Heart left ventricle (tissue), 16 donors: ENCODE measurements at regions not wholly inside any gene's neighbourhood (a gene's known extent, or its start where the extent isn't known, plus 50 kb on each side); places are given as distances from the start of the nearest gene placed in this dataset.

Source experiments
- ATAC-seq, 4 donors: fragments of 200-7000 bp; cut with Tn5 transposase; one replicate each; pipeline ENCODE4 v1.9.1; 2020 to 2022; ENCODE audit warnings: moderate library complexity in 4 of 4, mild to moderate bottlenecking in 3 of 4, moderate number of reproducible peaks in 1 of 4
- DNase-seq, 5 donors: peaks; one replicate each; pipeline ENCODE4 v3.0.0-alpha.2; 2020
- H3K27ac ChIP-seq, 12 donors: fragments of 200-600 bp; sonication (generic) in 4 of 12; one replicate each; pipeline versions ENCODE4 v1.5.0 to v1.8.0; 2016 to 2022; ENCODE audit warnings: mild to moderate bottlenecking in 2 of 12
- H3K27me3 ChIP-seq, 9 donors: fragments of 200-600 bp; sonication (generic) in 2 of 9; one replicate each; pipeline versions ENCODE4 v1.5.1 to v1.8.0; 2016 to 2022; ENCODE audit warnings: mild to moderate bottlenecking in 3 of 9
- H3K36me3 ChIP-seq, 9 donors: fragments of 200-600 bp; sonication (generic) in 2 of 9; one replicate each; pipeline versions ENCODE4 v1.5.0 to v1.8.0; 2018 to 2022; ENCODE audit warnings: mild to moderate bottlenecking in 2 of 9
- H3K4me1 ChIP-seq, 12 donors: fragments of 200-600 bp; sonication (generic) in 4 of 12; one replicate each; pipeline versions ENCODE4 v1.5.0 to v1.8.0; 2016 to 2022; ENCODE audit warnings: mild to moderate bottlenecking in 3 of 12
- H3K4me3 ChIP-seq, 12 donors: fragments of 200-600 bp; sonication (generic) in 4 of 12; one replicate each; pipeline versions ENCODE4 v1.5.0 to v1.8.0; 2017 to 2022; ENCODE audit warnings: mild to moderate bottlenecking in 9 of 12, moderate library complexity in 4 of 12
- H3K9me3 ChIP-seq, 12 donors: fragments of 200-600 bp; sonication (generic) in 4 of 12; one replicate each; pipeline versions ENCODE4 v1.5.0 to v1.8.0; 2016 to 2022; ENCODE audit warnings: mild to moderate bottlenecking in 1 of 12
- CTCF ChIP-seq, 12 donors: fragments of 200-600 bp; sonication (generic) in 4 of 12; IDR thresholded peaks; one replicate each; pipeline versions ENCODE4 v1.5.0 to v1.8.0; 2018 to 2022; ENCODE audit warnings: antibody characterized with exemption in 12 of 12, mild to moderate bottlenecking in 5 of 12
- POLR2A ChIP-seq, 2 donors: fragments of 450-650 bp; IDR thresholded peaks; one replicate each; pipeline ENCODE4 v1.6.1; 2017; ENCODE audit warnings: antibody characterized with exemption in 2 of 2, mild to moderate bottlenecking in 2 of 2, moderate library complexity in 2 of 2
- WGBS, 4 donors: extraction: QIAGEN DNeasy Blood & Tissue Kit in 2 of 4; methylation state at CpG; one replicate each; pipeline versions ENCODE4 v1.1.5 to v1.1.7; 2013 to 2018; 5-methylcytosine and 5-hydroxymethylcytosine counted together
- intact Hi-C, 10 donors: fragments of 100-400 bp; cut with DNase I; formaldehyde crosslinking; loops; one replicate each; pipeline versions ENCODE4 v1.11.1 to v1.14.2; 2022
- donor health status: ischemic (EF 13 %, LVEDD 7.1; RV severe dilation, severe dysfunction).
- donor health status: healthy with polysubstance abuse.
- donor health status: DM: no; HTN: yes; CAD: no.
- donor health status: DM: no; HTN: no; CAD: no.
- donor health status: ischemic (EF 25% LVEDD 6.9; RV normal size, moderate dysfunction).
- donor health status: ischemic (EF 25% LVEDD 5.7; RV mildly dilated, moderate dysfunction).
- donor health status: healthy.
- donor health status: DM: yes; HTN: yes; CAD: no.
- donor health status: ischemic (EF 35%, LVEDD 5.7; RV mildly dilated, moderate dysfunction).
- donor health status: nonischemic (EF 11% LVEDD 7.7; RV severe dilation, severe dysfunction).
- donor health status: DM: yes; HTN: yes; CAD: no.
- donor health status: PGD.
- donor health status: ischemic (EF 29% LVEDD 5.4; RV normal size, mild dysfunction).
- donor health status: nonischemic (EF 23%, LVEDD 6.1; RV moderate dilation, normal function).

GRCh38 chr7:41808541-41808940 lies 105.7 kb upstream of the INHBA start:
- H3K27ac ChIP-seq, result no peak overlapping the region
- peaks cover 0 to 4% (median 0%) of the 10 kb centered on the region in 12 donors for H3K9me3 ChIP-seq
- intact Hi-C loops, result no loop called here
- ATAC-seq (no peak), DNase-seq (no peak)
- TF ChIP-seq POLR2A (IDR thresholded peaks at IDR 0.05) (no peak), CTCF (IDR thresholded peaks at IDR 0.05) (no peak)
- H3K4me1 ChIP-seq, result peaks cover 0 to 5% (median 0%) of the 10 kb centered on the region in 12 donors
- H3K27me3 ChIP-seq, result no peaks in the 10 kb centered on the region
- WGBS, 4 donors, result 83 to 90% (median 87%) methylated on average over 3 of the region's 3 CpGs
- H3K36me3 ChIP-seq, result no peaks in the 10 kb centered on the region
- no peak overlapping the region for H3K4me3 ChIP-seq

DNA sequence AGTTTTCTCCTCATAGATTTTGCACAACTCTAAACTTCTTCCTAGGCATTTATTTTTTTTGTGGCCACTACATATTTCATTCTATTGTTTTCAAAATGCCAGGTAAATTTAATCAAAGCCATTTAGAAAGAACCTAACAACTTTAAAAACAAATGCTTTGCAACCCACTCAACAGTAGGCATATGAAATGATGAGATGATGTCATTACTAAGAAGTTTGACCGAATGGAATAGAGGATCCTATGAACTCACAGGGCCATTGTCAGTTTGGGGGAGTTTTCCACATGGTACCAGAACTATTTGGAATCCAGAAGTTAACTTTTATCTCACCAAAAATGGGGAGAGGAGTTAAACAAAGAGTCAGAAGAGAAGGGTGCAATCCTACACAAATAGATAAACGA lies 100.7 kb upstream of the INHBA start:
- TF ChIP-seq POLR2A (IDR thresholded peaks at IDR 0.05) (no peak), CTCF (IDR thresholded peaks at IDR 0.05) (no peak)
- no peak overlapping the region for H3K27ac ChIP-seq
- ATAC-seq (no peak), DNase-seq (no peak)
- peaks cover 0 to 4% (median 0%) of the 10 kb centered on the region in 12 donors for H3K9me3 ChIP-seq
- H3K4me3 ChIP-seq, result no peak overlapping the region
- WGBS, 4 donors, result 65 to 80% (median 73%) methylated on average over 2 of the region's 2 CpGs
- no peaks in the 10 kb centered on the region for H3K27me3 ChIP-seq
- intact Hi-C loops, result no loop called here
- H3K4me1 ChIP-seq, result no peaks in the 10 kb centered on the region
- H3K36me3 ChIP-seq, result no peaks in the 10 kb centered on the region

- intact Hi-C loops, result no loop called here
- no peak for DNase-seq
- no peak for TF ChIP-seq POLR2A (IDR thresholded peaks at IDR 0.05)
- no peak for TF ChIP-seq CTCF (IDR thresholded peaks at IDR 0.05)
Measured at GRCh38 chr7:41796331-41796730, 93.4 kb upstream of the INHBA start.

DNA sequence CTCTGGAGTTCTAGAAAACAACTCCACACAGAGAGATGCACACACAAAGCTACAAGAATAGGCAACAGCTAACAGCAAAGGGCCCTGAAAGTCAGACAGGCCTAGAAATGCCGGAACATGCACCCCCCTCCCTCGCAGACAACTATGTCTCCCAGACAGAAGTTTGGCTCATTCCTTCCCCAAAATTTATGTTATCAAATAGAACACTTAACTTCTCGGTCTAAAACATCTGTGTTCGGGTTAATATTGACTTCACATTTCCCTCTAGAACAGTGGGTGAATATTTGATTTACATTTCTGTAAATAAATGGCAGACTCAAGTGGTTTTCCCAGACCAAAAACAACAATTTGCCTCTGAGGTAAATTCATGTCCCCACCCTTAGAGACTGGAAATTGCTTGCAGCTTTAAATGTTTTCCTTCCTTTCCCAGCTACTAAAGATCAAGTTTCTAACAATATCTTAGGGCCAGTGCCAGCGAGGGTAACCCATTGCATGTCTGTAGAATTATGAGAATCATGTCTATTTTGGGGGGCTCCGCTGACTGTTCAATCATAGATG lies 92.5 kb upstream of the INHBA start:
- Histone ChIP-seq H3K27ac (no peak overlapping the region), H3K9me3 (no peaks in the 10 kb centered on the region), H3K36me3 (no peaks in the 10 kb centered on the region), H3K4me1 (no peaks in the 10 kb centered on the region), H3K27me3 (no peaks in the 10 kb centered on the region), H3K4me3 (no peak overlapping the region)
- ATAC-seq (no peak), DNase-seq (no peak)
- intact Hi-C loops, result no loop called here
- 69 to 77% (median 73%) methylated on average over 6 of the region's 6 CpGs for WGBS, 4 donors
- TF ChIP-seq POLR2A (IDR thresholded peaks at IDR 0.05), result no peak
- TF ChIP-seq CTCF (IDR thresholded peaks at IDR 0.05), result no peak

More at GRCh38 chr7:41796331-41796730, 93.4 kb upstream of the INHBA start:
- Histone ChIP-seq H3K36me3 (no peaks in the 10 kb centered on the region), H3K4me1 (no peaks in the 10 kb centered on the region), H3K27ac (no peak overlapping the region), H3K27me3 (no peaks in the 10 kb centered on the region), H3K9me3 (no peaks in the 10 kb centered on the region), H3K4me3 (no peak overlapping the region)
- ATAC-seq, result no peak
